ENCODE measurements at regions not wholly inside any gene's neighbourhood (a gene's known extent, or its start where the extent isn't known, plus 50 kb on each side); places are given as distances from the start of the nearest gene placed in this dataset.

DNA sequence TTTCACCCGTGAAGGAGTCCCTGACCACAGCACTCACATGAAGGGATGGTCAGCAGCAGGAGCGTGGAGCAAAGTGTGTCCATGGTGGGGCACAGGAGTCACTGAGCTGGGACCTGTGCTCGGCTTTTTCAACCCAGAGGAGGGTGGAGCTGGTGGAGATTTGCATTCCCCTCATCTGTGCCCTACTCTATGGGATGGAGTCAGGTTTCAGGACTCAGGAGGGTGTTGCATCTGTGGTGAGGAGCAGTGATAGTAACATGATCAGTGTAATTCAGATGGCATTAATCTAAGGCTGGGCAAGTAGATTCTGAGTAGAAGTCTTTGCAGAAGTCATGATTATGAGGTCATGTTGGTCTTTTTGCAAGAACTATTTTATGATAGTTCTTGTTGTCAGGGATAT lies 511.9 kb downstream of the TMEM121 start:
- TF ChIP-seq MYC (IDR thresholded peaks at IDR 0.05; ENCODE audit: low read depth, low read length) (no peak), POLR2A (IDR thresholded peaks at IDR 0.05; ENCODE audit: extremely low read depth, insufficient read length) (no peak)
- TF ChIP-seq, protein P1, sequence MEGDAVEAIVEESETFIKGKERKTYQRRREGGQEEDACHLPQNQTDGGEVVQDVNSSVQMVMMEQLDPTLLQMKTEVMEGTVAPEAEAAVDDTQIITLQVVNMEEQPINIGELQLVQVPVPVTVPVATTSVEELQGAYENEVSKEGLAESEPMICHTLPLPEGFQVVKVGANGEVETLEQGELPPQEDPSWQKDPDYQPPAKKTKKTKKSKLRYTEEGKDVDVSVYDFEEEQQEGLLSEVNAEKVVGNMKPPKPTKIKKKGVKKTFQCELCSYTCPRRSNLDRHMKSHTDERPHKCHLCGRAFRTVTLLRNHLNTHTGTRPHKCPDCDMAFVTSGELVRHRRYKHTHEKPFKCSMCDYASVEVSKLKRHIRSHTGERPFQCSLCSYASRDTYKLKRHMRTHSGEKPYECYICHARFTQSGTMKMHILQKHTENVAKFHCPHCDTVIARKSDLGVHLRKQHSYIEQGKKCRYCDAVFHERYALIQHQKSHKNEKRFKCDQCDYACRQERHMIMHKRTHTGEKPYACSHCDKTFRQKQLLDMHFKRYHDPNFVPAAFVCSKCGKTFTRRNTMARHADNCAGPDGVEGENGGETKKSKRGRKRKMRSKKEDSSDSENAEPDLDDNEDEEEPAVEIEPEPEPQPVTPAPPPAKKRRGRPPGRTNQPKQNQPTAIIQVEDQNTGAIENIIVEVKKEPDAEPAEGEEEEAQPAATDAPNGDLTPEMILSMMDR (IDR thresholded peaks at IDR 0.05; ENCODE audit: low read depth, low read length), result no peak
- TF ChIP-seq, protein P2, sequence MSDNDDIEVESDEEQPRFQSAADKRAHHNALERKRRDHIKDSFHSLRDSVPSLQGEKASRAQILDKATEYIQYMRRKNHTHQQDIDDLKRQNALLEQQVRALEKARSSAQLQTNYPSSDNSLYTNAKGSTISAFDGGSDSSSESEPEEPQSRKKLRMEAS (IDR thresholded peaks at IDR 0.05; ENCODE audit: low read depth, low read length), result no peak

Data from NB4 (cell line).